HG02973 (cell line): ENCODE measurements at regions not wholly inside any gene's neighbourhood (a gene's known extent, or its start where the extent isn't known, plus 50 kb on each side); places are given as distances from the start of the nearest gene placed in this dataset.
"Not testable (repeated sequence)": the region's sequence is repeated elsewhere in the genome, so short reads cannot be mapped to it uniquely, and the experiment has no call there.

Experiments used
- ATAC-seq: cut with Tn5 transposase; IDR thresholded peaks from one replicate; pipeline ENCODE4 v1.9.1; 2021; ENCODE audit warnings: moderate library complexity; ENCODE audit not compliant: unreplicated experiment

DNA sequence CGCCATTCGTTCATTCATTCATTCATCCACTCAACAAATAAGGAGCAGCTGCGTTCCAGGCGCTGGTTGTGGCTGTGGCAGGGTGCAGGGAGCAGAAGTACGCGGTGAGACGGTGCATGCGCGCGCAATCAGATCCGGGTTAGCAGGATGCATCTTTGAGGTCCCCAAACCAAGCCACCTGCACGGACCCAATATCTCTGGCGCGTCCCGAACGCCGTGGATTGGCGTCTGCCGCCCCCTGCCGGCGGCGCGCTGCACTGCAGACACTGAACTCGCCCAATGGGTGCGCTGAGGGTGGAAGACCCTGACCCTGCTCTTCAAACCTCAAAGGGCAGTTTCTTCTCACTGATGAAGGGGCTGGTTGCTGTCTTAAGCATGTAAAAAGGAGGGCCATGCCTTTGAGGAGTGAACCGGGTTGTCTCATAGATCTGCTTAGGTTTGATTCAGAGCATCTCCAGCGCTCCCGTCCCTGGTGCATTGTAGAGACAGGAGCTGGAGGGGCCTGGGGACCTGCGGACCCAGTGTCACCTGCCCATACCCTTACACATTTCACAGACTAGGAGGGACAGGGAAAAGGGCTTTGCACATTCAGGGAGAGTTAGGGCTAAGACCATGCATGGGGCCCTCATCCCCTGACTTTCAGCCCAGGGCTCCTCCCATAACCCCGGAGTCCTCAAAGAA is 102.5 kb downstream of the RAMP3 start:
- ATAC-seq: peak; percentile 59

- no peak for ATAC-seq
Observed at GRCh38 chr7:45267262-45267661, 109.7 kb downstream of the RAMP3 start.

GRCh38 chr7:45268013-45268412 is 110.4 kb downstream of the RAMP3 start:
- ATAC-seq: no peak

GRCh38 chr7:45269192-45269591 is 111.6 kb downstream of the RAMP3 start:
- no peak for ATAC-seq

DNA sequence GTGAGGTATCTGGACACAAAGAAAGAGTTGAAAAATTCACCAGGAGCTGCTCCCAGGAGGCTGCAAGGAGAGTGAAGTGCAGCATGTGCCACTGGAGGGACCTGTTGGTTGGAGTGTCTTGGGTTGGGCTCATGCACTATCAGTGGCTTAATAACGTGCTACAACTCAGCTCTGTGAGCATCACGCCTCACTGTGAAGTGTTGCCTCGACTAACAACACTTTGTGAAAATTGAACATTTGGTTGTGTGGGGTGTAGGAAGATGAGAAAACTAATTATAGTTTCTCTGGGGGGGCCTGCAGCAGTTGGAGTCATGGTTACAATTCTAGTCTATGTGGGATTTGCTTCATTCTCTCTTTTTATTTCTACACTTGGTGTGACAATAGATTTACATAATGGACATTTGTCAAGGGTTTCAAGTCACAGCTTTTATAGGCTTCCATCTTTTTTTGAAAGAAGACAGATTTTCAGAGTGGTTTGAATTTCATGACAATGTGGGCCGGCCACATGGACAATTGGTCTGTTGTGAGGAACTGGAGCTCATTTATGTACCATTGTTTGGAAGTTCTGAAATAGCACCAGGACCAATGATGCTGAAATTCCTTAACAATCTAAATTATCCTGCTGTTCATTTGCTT is 121.3 kb downstream of the RAMP3 start:
- no peak for ATAC-seq

DNA sequence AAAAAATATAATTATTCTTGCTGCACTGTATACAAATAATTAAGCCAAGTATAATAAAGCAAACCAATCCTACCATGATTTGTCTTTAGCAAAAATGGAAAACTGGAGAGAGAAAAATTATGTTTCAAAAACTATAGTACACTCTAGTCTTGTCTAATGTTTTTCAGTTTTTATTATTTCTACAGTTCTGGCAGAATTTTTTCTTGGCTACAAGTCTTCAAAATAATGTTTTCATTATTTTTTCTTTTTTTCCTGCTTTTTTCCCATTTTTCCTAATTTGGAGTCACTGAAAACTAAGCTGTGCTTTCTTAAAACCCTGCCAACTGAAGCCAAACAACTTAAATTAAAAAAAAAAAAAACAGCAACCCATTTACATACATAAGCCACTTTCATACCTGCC is 132.0 kb downstream of the RAMP3 start:
- not testable (repeated sequence) for ATAC-seq

GRCh38 chr7:45290880-45291279 is 133.3 kb downstream of the RAMP3 start:
- no peak for ATAC-seq

DNA sequence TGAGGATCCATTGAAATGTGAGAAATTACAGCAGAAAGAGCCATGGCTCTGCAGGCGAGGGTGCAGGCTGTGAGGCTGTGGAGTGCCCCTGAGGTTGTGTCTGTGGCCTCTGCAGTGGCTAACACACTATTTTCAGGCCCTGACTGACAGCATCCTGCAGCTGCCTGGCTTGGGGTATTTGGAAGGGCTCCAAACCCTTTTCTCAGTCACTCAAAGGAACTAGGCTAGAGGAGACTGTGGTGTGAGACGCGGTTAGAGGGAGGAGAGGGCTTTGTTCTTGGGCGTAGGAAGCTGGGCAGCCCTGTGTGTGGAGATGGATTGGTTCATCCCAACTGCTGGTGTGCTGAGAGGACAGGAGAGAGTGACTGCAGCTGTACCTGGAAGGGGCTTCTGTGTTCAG is 134.9 kb downstream of the RAMP3 start:
- ATAC-seq: no peak

- ATAC-seq: no peak
Observed at GRCh38 chr7:45293295-45293942, 135.8 kb downstream of the RAMP3 start.

GRCh38 chr7:45294559-45294958 is 137.0 kb downstream of the RAMP3 start:
- no peak for ATAC-seq

DNA sequence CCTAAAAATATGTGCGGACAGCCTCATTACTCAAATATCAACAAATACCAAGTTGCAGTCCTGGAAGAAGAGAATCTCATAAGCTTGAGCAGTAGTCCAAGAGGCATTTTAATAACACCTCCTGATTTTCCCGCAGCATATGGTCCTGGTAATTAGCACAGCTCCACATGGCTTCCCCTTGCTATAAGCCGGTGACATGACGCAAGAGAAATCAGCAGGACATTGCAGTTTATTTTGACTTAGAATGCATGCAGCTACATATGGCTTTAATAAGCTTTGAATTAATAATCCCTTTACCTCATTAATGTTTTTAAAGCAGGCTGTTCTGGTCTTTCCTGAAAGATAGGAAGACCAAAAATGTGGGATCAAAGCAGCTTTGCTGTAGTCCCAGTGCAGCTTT is 137.6 kb downstream of the RAMP3 start:
- no peak for ATAC-seq

GRCh38 chr7:45296748-45297147 is 139.2 kb downstream of the RAMP3 start:
- no peak for ATAC-seq

DNA sequence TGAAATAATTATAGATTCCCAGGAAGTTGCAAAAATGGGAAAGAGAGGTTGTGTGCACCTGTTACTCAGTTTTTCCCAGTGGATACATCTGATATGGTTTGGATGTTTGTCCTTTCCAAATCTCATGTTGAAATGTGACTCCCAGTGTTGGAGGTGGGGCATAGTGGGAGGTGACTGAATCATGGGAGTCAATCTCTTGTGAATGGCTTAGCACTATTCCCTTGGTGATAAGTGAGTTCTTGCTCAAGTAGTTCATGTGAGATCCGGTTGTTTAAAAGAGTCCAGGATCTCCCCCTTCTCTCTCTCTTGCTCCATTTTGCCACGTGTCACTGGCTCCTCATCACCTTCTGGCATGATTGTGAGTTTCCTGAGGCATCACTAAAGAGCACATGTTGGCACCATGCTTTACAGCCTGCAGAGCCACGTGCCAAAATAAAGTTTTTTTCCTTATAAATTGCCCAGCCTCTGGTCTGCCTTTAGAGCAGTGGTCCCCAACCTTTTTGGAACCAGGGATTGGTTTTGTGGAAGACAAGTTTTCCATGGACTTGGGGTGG is 149.2 kb downstream of the RAMP3 start:
- ATAC-seq: no peak

- ATAC-seq: no peak
Observed at GRCh38 chr7:45311597-45311996, 154.0 kb downstream of the RAMP3 start.

- ATAC-seq: not testable (repeated sequence)
Observed at GRCh38 chr7:45315512-45315911, 157.9 kb downstream of the RAMP3 start.

GRCh38 chr7:45324683-45325237 is 167.2 kb downstream of the RAMP3 start:
- no peak for ATAC-seq

DNA sequence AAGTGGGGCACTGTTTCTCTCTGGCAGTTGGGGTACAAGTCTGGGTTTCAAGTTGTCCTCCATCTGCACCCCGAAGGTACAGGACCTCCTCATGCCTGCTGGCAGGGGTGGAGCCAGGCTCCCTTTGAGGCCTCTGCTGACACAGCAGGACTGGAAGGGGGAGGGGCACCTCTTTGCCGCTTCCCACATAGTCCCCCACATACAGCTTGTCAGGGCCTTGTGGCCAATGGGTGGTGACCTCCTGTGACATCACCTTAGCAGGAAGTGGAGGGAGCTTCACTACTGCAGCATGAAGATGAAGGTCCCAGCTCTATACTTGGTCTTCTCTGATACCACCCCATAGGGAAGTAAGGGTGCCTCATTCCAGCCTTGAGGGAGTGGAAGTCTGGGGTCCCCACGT is 167.8 kb downstream of the RAMP3 start:
- ATAC-seq: no peak

DNA sequence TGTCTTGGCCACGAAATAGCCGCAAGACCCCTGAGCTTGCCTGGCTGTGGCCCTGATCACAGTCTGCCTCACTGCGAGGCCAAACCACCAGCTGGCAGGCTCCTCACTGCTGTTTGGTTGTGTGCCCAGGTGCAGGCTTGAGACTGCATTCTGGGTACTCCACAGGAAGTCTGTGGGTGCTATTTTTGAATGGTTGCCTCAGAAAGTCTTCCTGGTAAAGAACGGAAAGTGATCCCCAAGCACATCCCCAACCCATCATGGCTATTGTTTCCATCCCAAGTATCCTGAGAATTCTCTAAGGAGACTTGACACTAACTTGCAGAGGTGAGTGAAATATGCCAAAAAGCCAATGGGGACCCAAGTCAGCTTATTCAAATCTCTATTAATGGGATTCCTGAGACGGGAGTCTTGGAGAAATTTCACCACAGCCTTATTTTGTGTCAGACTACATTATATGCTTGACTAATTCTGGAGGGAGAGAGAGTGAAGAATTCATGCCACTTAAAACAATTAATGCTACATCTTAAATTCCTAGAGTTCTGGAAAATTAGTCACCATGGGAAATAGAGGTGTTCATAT is 170.9 kb downstream of the RAMP3 start:
- no peak for ATAC-seq

DNA sequence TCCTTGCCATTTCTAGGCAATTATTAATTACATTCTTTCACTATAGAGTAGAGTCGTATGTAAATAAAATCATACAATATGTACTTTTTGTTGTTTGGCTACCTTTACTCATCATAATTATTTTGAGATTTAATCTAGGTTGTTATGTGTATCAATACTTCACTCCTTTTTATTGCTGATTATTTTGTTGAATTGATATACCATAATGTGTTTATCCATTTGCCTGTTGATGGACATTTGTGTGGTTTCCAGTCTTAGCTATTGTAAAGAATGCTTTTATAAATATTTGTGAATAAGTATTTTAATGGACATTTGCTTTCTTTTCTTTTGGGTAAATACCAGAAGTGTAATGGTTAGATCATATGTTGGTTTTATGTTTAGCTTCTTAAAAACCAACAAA is 174.0 kb downstream of the RAMP3 start:
- no peak for ATAC-seq

DNA sequence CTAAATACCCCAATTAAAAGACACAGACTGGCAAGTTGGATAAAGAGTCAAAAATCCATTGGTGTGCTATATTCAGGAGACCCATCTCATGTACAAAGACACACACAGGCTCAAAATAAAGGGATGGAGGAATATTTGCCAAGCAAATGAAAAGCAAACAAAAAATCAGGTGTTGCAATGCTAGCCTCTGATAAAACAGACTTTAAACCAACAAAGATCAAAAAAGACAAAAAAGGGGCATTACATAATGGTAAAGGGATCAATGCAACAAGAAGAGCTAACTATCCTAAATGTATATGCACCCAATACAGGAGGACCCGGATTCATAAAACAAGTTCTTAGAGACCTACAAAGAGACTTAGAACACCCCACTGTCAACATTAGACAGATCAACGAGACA is 177.4 kb downstream of the RAMP3 start:
- not testable (repeated sequence) for ATAC-seq

- ATAC-seq: no peak
Observed at GRCh38 chr7:45342236-45342635, 184.6 kb downstream of the RAMP3 start.
